HEK293 (cell line): ENCODE measurements at regions not wholly inside any gene's neighbourhood (a gene's known extent, or its start where the extent isn't known, plus 50 kb on each side); places are given as distances from the start of the nearest gene placed in this dataset.

Experiments
- CTCF ChIP-seq: fragments of 450-650 bp; formaldehyde crosslinking; IDR thresholded peaks from 2 replicates; pipeline ENCODE4 v1.5.1; 2016; ENCODE audit warnings: missing biosample characterization, missing genetic modification characterization
- PBX3 ChIP-seq: sonication (generic); formaldehyde crosslinking; IDR thresholded peaks from 2 replicates; pipeline ENCODE4 v1.8.1; 2022; ENCODE audit warnings: mild to moderate bottlenecking, moderate library complexity, missing genetic modification reagents
- REST ChIP-seq: fragments of 450-650 bp; formaldehyde crosslinking; IDR thresholded peaks from 2 replicates; pipeline ENCODE4 v1.5.1; 2016; ENCODE audit warnings: missing biosample characterization, missing genetic modification characterization
- ZNF146 ChIP-seq: fragments of 450-650 bp; formaldehyde crosslinking; IDR thresholded peaks from 2 replicates; pipeline ENCODE4 v1.5.1; 2016; ENCODE audit warnings: missing biosample characterization, missing genetic modification characterization
- ZNF623 ChIP-seq: fragments of 450-650 bp; formaldehyde crosslinking; IDR thresholded peaks from 2 replicates; pipeline ENCODE4 v1.5.1; 2016; ENCODE audit warnings: missing biosample characterization, missing genetic modification characterization

- no peak for TF ChIP-seq ZNF146 (tag by site-specific recombination)
- TF ChIP-seq PBX3 (CRISPR knock-in tag), result no peak
- TF ChIP-seq ZNF623 (tag by site-specific recombination), result no peak
- TF ChIP-seq REST (tag by site-specific recombination), result peak; percentile 75
- peak; percentile 39; the same call in 1 of the 2 replicates for TF ChIP-seq CTCF
Observed at GRCh38 chr11:115581871-115582639, 77.8 kb upstream of the CADM1 start.
